ENCODE measurements at regions not wholly inside any gene's neighbourhood (a gene's known extent, or its start where the extent isn't known, plus 50 kb on each side); places are given as distances from the start of the nearest gene placed in this dataset.
"Not testable (repeated sequence)": the region's sequence is repeated elsewhere in the genome, so short reads cannot be mapped to it uniquely, and the experiment has no call there.

GRCh38 chr6:7016226-7016625, 91.5 kb upstream of the RREB1 start:
- H3K4me3 ChIP-seq, result no peak overlapping the region
- H3K4me1 ChIP-seq, result no peaks in the 10 kb centered on the region
- WGBS, 3 donors, result 57 to 74% (median 57%) methylated on average over 8 of the region's 8 CpGs
- ATAC-seq (no peak), DNase-seq (no peak)
- H3K27me3 ChIP-seq (ENCODE audit: insufficient read depth in 3 of 3, low read length in 2 of 3), result no peaks in the 10 kb centered on the region
- no peak overlapping the region for H3K27ac ChIP-seq
- H3K36me3 ChIP-seq (ENCODE audit: insufficient read depth in 1 of 2, low read depth in 1 of 2), result no peaks in the 10 kb centered on the region
- H3K9me3 ChIP-seq, result no peaks in the 10 kb centered on the region
- TF ChIP-seq CTCF (IDR thresholded peaks at IDR 0.05), result no peak
- intact Hi-C loops (cut with DNase I), result no loop called here

- Histone ChIP-seq H3K9me3 (no peaks in the 10 kb centered on the region), H3K4me1 (no peaks in the 10 kb centered on the region), H3K4me3 (no peak overlapping the region), H3K27ac (no peak overlapping the region), H3K36me3 (ENCODE audit: insufficient read depth in 1 of 2, low read depth in 1 of 2) (no peaks in the 10 kb centered on the region), H3K27me3 (ENCODE audit: insufficient read depth in 3 of 3, low read length in 2 of 3) (no peaks in the 10 kb centered on the region)
- 78 to 94% (median 93%) methylated on average over 2 of the region's 2 CpGs for WGBS, 3 donors
- no peak for DNase-seq
- TF ChIP-seq CTCF (IDR thresholded peaks at IDR 0.05), result no peak
- no peak for ATAC-seq
- intact Hi-C loops (cut with DNase I), result no loop called here
Observed at GRCh38 chr6:7021301-7021700, 86.5 kb upstream of the RREB1 start.

- Histone ChIP-seq H3K9me3 (no peaks in the 10 kb centered on the region), H3K36me3 (ENCODE audit: insufficient read depth in 1 of 2, low read depth in 1 of 2) (no peaks in the 10 kb centered on the region), H3K4me1 (no peaks in the 10 kb centered on the region), H3K27ac (no peak overlapping the region), H3K4me3 (no peak overlapping the region), H3K27me3 (ENCODE audit: insufficient read depth in 3 of 3, low read length in 2 of 3) (no peaks in the 10 kb centered on the region)
- intact Hi-C loops (cut with DNase I), result no loop called here
- no peak for ATAC-seq
- no peak for DNase-seq
- no peak for TF ChIP-seq CTCF (IDR thresholded peaks at IDR 0.05)
- 84 to 91% (median 87%) methylated on average over 4 of the region's 4 CpGs for WGBS, 3 donors
Observed at GRCh38 chr6:7025861-7026260, 81.9 kb upstream of the RREB1 start.

- ATAC-seq; intact Hi-C loops (cut with DNase I); H3K9me3 ChIP-seq: not testable (repeated sequence)
Observed at GRCh38 chr6:7028963-7029362, 78.8 kb upstream of the RREB1 start.

GRCh38 chr6:7030968-7031367, 76.8 kb upstream of the RREB1 start:
- ATAC-seq; H3K4me1 ChIP-seq; H3K27ac ChIP-seq; H3K4me3 ChIP-seq; H3K27me3 ChIP-seq (ENCODE audit: insufficient read depth in 3 of 3, low read length in 2 of 3); H3K9me3 ChIP-seq; DNase-seq; intact Hi-C loops (cut with DNase I); H3K36me3 ChIP-seq (ENCODE audit: insufficient read depth in 1 of 2, low read depth in 1 of 2): not testable (repeated sequence)
- 72 to 81% (median 77%) methylated on average over 4 of the region's 4 CpGs for WGBS, 3 donors

More at GRCh38 chr6:7028963-7029362, 78.8 kb upstream of the RREB1 start:
- not testable (repeated sequence) for H3K4me1 ChIP-seq; H3K27me3 ChIP-seq (ENCODE audit: insufficient read depth in 3 of 3, low read length in 2 of 3); H3K36me3 ChIP-seq (ENCODE audit: insufficient read depth in 1 of 2, low read depth in 1 of 2); DNase-seq; H3K27ac ChIP-seq; H3K4me3 ChIP-seq

- Histone ChIP-seq H3K4me3 (no peak overlapping the region), H3K36me3 (ENCODE audit: insufficient read depth in 1 of 2, low read depth in 1 of 2) (no peaks in the 10 kb centered on the region), H3K27me3 (ENCODE audit: insufficient read depth in 3 of 3, low read length in 2 of 3) (no peaks in the 10 kb centered on the region), H3K27ac (no peak overlapping the region), H3K4me1 (no peaks in the 10 kb centered on the region), H3K9me3 (no peaks in the 10 kb centered on the region)
- intact Hi-C loops (cut with DNase I), result no loop called here
- no peak for DNase-seq
- ATAC-seq, result no peak
- TF ChIP-seq CTCF (IDR thresholded peaks at IDR 0.05), result no peak
- 56 to 65% (median 62%) methylated on average over 5 of the region's 5 CpGs for whole genome bisulfite sequencing, 3 donors
Observed at GRCh38 chr6:7033202-7033601, 74.6 kb upstream of the RREB1 start.
